ENCODE measurements at regions not wholly inside any gene's neighbourhood (a gene's known extent, or its start where the extent isn't known, plus 50 kb on each side); places are given as distances from the start of the nearest gene placed in this dataset.

GRCh38 chr1:219724440-219724839 lies 111.5 kb upstream of the ZC3H11B start:
- no peak for TF ChIP-seq CTCF (optimal IDR thresholded peaks at IDR 0.05 in 1 of 3, IDR thresholded peaks at IDR 0.05 in 1 of 3, conservative IDR thresholded peaks at IDR 0.05 in 1 of 3; ENCODE audit: extremely low read depth in 1 of 3, insufficient read depth in 2 of 3, low read length in 3 of 3)
- no peak for TF ChIP-seq EZH2 (IDR thresholded peaks at IDR 0.05; ENCODE audit: low read length)
